SK-N-SH (cell line): ENCODE measurements at regions not wholly inside any gene's neighbourhood (a gene's known extent, or its start where the extent isn't known, plus 50 kb on each side); places are given as distances from the start of the nearest gene placed in this dataset.
A peak's percentile ranks its signal among the peaks of the same experiment; 100 is the strongest.

Experiments
- CTCF ChIA-PET: fragments of 300-600, 350-600 bp; formaldehyde crosslinking; extraction: SDS; loops from one replicate; lab custom pipeline; 2021; lab: Yijun Ruan, JAX
- POLR2A ChIA-PET: fragments of 350-600 bp; sonication (Branson Sonifier 250); formaldehyde crosslinking; extraction: SDS; loops from one replicate; lab custom pipeline; 2020; ENCODE audit warnings: antibody characterized with exemption, inconsistent platforms; lab: Yijun Ruan, JAX
- DNase-seq: peaks from one replicate; pipeline ENCODE4 v3.0.0; 2012
- H2AFZ ChIP-seq: fragments of 200-600 bp; sonication (generic); 2 replicates; pipeline ENCODE4 v1.8.1; 2016; ENCODE audit warnings: antibody characterized with exemption, mild to moderate bottlenecking, low read depth
- H3F3A ChIP-seq: fragments of 200-600 bp; sonication (generic); replicated peaks from 2 replicates; pipeline ENCODE3; 2016; ENCODE audit warnings: antibody characterized with exemption, mild to moderate bottlenecking; ENCODE audit not compliant: insufficient read depth
- H3K27ac ChIP-seq, 2 experiments: fragments of 200-500 bp in 1 of 2; fragments of 200-600 bp in 1 of 2; sonication (Bioruptor generic) in 1 of 2; sonication (generic), shearing (Covaris generic) in 1 of 2; 2 replicates each; pipeline versions ENCODE4 v1.5.1 to v1.6.1; 2014 to 2016; ENCODE audit warnings: low read depth in 2 of 2, inconsistent platforms in 1 of 2, low read length in 1 of 2, mild to moderate bottlenecking in 1 of 2, mixed read lengths in 1 of 2
- H3K27me3 ChIP-seq: fragments of 200-600 bp; sonication (generic), shearing (Covaris generic); 2 replicates; pipeline ENCODE4 v1.6.1; 2016; ENCODE audit warnings: mixed run types; ENCODE audit not compliant: insufficient read depth
- H3K36me3 ChIP-seq, 2 experiments: fragments of 200-500 bp in 1 of 2; fragments of 200-600 bp in 1 of 2; sonication (Bioruptor generic) in 1 of 2; sonication (generic) in 1 of 2; replicated peaks in 1 of 2; 2 replicates each; pipeline versions ENCODE3 to v1.5.1; 2014 to 2016; ENCODE audit warnings: low read length in 1 of 2, mild to moderate bottlenecking in 1 of 2; ENCODE audit not compliant: insufficient read depth in 2 of 2, control insufficient read depth in 1 of 2
- H3K4me1 ChIP-seq, 2 experiments: fragments of 200-500 bp in 1 of 2; fragments of 200-600 bp in 1 of 2; sonication (Bioruptor generic) in 1 of 2; sonication (generic), shearing (Covaris generic) in 1 of 2; 2 replicates each; pipeline versions ENCODE4 v1.5.1 to v1.6.1; 2014 to 2016; ENCODE audit warnings: low read depth in 1 of 2, low read length in 1 of 2, mixed run types in 1 of 2; ENCODE audit not compliant: insufficient read depth in 2 of 2, control insufficient read depth in 1 of 2
- H3K4me2 ChIP-seq: fragments of 200-600 bp; sonication (generic), shearing (Covaris generic); 2 replicates; pipeline ENCODE4 v1.6.1; 2017; ENCODE audit warnings: mixed run types
- H3K4me3 ChIP-seq, 2 experiments: fragments of 200-500 bp in 1 of 2; fragments of 200-600 bp in 1 of 2; sonication (Bioruptor generic) in 1 of 2; sonication (generic), shearing (Covaris generic) in 1 of 2; 2 replicates each; pipeline versions ENCODE4 v1.5.1 to v1.8.1; 2014 to 2016; ENCODE audit warnings: low read depth in 2 of 2, inconsistent platforms in 1 of 2, low read length in 1 of 2, mild to moderate bottlenecking in 1 of 2, mixed read lengths in 1 of 2, moderate library complexity in 1 of 2
- H3K79me2 ChIP-seq: fragments of 200-600 bp; sonication (generic); 2 replicates; pipeline ENCODE4 v1.8.1; 2017; ENCODE audit warnings: mild to moderate bottlenecking; ENCODE audit not compliant: insufficient read depth
- H3K9ac ChIP-seq: fragments of 200-600 bp; sonication (generic); 2 replicates; pipeline ENCODE4 v1.6.1; 2017; ENCODE audit warnings: mixed run types
- H3K9me2 ChIP-seq: fragments of 200-600 bp; sonication (generic); 2 replicates; pipeline ENCODE4 v1.6.1; 2017; ENCODE audit warnings: mixed run types
- H3K9me3 ChIP-seq: fragments of 200-600 bp; sonication (generic); 2 replicates; pipeline ENCODE4 v1.6.1; 2017; ENCODE audit warnings: mixed run types, mild to moderate bottlenecking, moderate library complexity
- H4K20me1 ChIP-seq: fragments of 200-600 bp; sonication (generic); 2 replicates; pipeline ENCODE4 v1.6.1; 2017; ENCODE audit warnings: mild to moderate bottlenecking, mixed run types; ENCODE audit not compliant: insufficient read depth
- ELF1 ChIP-seq: IDR thresholded peaks from 2 replicates; pipeline ENCODE4 v1.4.0; 2012
- EP300 ChIP-seq, 2 experiments: IDR thresholded peaks; 2 replicates each; pipeline versions ENCODE4 v1.4.0 to v1.6.1; 2012; ENCODE audit warnings: borderline replicate concordance in 1 of 2, low read depth in 1 of 2, low read length in 1 of 2
- FOSL2 ChIP-seq: IDR thresholded peaks from 2 replicates; pipeline ENCODE4 v1.4.0; 2012; ENCODE audit warnings: low read depth, mild to moderate bottlenecking, moderate library complexity, borderline replicate concordance
- FOXJ3 ChIP-seq: sonication (generic); formaldehyde crosslinking; IDR thresholded peaks from 2 replicates; pipeline ENCODE4 v1.5.1; 2020; ENCODE audit warnings: mild to moderate bottlenecking, missing genetic modification reagents
- MAX ChIP-seq: IDR thresholded peaks from 2 replicates; pipeline ENCODE4 v1.4.0; 2012; ENCODE audit warnings: low read depth
- MXI1 ChIP-seq: IDR thresholded peaks from 2 replicates; pipeline ENCODE4 v1.6.1; 2012; ENCODE audit warnings: mild to moderate bottlenecking, low read depth, low read length, improper control_type of control experiment
- NFIC ChIP-seq: IDR thresholded peaks from 2 replicates; pipeline ENCODE4 v1.4.0; 2012; ENCODE audit warnings: borderline replicate concordance
- NRF1 ChIP-seq: IDR thresholded peaks from 2 replicates; pipeline ENCODE4 v1.6.1; 2012; ENCODE audit warnings: low read depth, mild to moderate bottlenecking, low read length
- RCOR1 ChIP-seq: fragments of 150-350 bp; IDR thresholded peaks from 2 replicates; pipeline ENCODE4 v1.6.1; 2017; ENCODE audit warnings: antibody characterized with exemption, low read length
- REST ChIP-seq: IDR thresholded peaks from 2 replicates; pipeline ENCODE4 v1.6.1; 2012; ENCODE audit warnings: mild to moderate bottlenecking, low read depth, low read length, moderate library complexity
- RXRA ChIP-seq: IDR thresholded peaks from 2 replicates; pipeline ENCODE4 v1.4.0; 2012; ENCODE audit warnings: low read depth, mild to moderate bottlenecking, borderline replicate concordance
- SMC3 ChIP-seq: IDR thresholded peaks from 2 replicates; pipeline ENCODE4 v1.6.1; 2012; ENCODE audit warnings: low read depth, low read length, improper control_type of control experiment
- TCF12 ChIP-seq: IDR thresholded peaks from 2 replicates; pipeline ENCODE4 v1.4.0; 2012
- TEAD4 ChIP-seq: IDR thresholded peaks from 2 replicates; pipeline ENCODE4 v1.4.0; 2012; ENCODE audit warnings: mild to moderate bottlenecking, borderline replicate concordance; ENCODE audit not compliant: insufficient read depth
- ZBTB33 ChIP-seq: IDR thresholded peaks from 2 replicates; pipeline ENCODE4 v1.4.0; 2012; ENCODE audit warnings: low read depth, borderline replicate concordance
- WGBS: methylation state at CpG from one replicate; pipeline ENCODE4 v1.1.6; 2017; ENCODE audit warnings: low lambda C conversion rate; 5-methylcytosine and 5-hydroxymethylcytosine counted together
- TF ChIP-seq, protein P1 (sequence below): IDR thresholded peaks from 2 replicates; pipeline ENCODE4; 2012
- TF ChIP-seq, protein P2 (sequence below): IDR thresholded peaks from 2 replicates; pipeline ENCODE4 v1.4.0; 2012; ENCODE audit warnings: low read depth, borderline replicate concordance

- no peaks in the 10 kb centered on the region for H3K9me3 ChIP-seq
- no peaks in the 10 kb centered on the region for H3K79me2 ChIP-seq
- H3K4me3 ChIP-seq: no peak overlapping the region
- no peak overlapping the region for H3K27ac ChIP-seq
- ChIA-PET CTCF (no interaction called here), POLR2A (no interaction called here)
- no peak for TF ChIP-seq FOSL2
- no peak for TF ChIP-seq RXRA
- no peak for TF ChIP-seq TCF12
- no peak for TF ChIP-seq ELF1
- no peak for TF ChIP-seq MXI1
- TF ChIP-seq NFIC: no peak
- no peak for TF ChIP-seq MAX
- TF ChIP-seq FOXJ3 (CRISPR knock-in tag): no peak
- TF ChIP-seq EP300 (IDR thresholded peaks at IDR 0.05; ENCODE audit: borderline replicate concordance in 1 of 2, low read depth in 1 of 2, low read length in 1 of 2): no peak
- TF ChIP-seq ZBTB33: no peak
- TF ChIP-seq TEAD4: no peak
- no peak for TF ChIP-seq RCOR1
- TF ChIP-seq, protein P1, sequence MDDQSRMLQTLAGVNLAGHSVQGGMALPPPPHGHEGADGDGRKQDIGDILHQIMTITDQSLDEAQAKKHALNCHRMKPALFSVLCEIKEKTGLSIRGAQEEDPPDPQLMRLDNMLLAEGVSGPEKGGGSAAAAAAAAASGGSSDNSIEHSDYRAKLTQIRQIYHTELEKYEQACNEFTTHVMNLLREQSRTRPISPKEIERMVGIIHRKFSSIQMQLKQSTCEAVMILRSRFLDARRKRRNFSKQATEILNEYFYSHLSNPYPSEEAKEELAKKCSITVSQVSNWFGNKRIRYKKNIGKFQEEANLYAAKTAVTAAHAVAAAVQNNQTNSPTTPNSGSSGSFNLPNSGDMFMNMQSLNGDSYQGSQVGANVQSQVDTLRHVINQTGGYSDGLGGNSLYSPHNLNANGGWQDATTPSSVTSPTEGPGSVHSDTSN: no peak
- TF ChIP-seq, protein P2, sequence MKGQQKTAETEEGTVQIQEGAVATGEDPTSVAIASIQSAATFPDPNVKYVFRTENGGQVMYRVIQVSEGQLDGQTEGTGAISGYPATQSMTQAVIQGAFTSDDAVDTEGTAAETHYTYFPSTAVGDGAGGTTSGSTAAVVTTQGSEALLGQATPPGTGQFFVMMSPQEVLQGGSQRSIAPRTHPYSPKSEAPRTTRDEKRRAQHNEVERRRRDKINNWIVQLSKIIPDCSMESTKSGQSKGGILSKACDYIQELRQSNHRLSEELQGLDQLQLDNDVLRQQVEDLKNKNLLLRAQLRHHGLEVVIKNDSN: no peak
- no peak for TF ChIP-seq SMC3
- no peak for TF ChIP-seq REST
- TF ChIP-seq NRF1: no peak
- no peaks in the 10 kb centered on the region for H3K9me2 ChIP-seq
- H3K36me3 ChIP-seq: no peaks in the 10 kb centered on the region
- no peak for DNase-seq
- 7% methylated on average over 7 of the region's 7 CpGs for WGBS
- no peaks in the 10 kb centered on the region for H4K20me1 ChIP-seq
- H3K27me3 ChIP-seq: peaks cover 29% of the 10 kb centered on the region; the same call in 1 of the 2 replicates
- H2AFZ ChIP-seq: no peak overlapping the region
- no peaks in the 10 kb centered on the region for H3F3A ChIP-seq
- H3K4me1 ChIP-seq: no peaks in the 10 kb centered on the region
- H3K9ac ChIP-seq: no peak overlapping the region
- H3K4me2 ChIP-seq: 0 out of 2 replicates have a peak overlapping the region, but pooled peaks have one; percentile 20
Observed at GRCh38 chr7:95658676-95659075, 62.4 kb upstream of the PDK4 start.
